Esophagus muscularis mucosa (tissue), 4 donors: ENCODE measurements at regions not wholly inside any gene's neighbourhood (a gene's known extent, or its start where the extent isn't known, plus 50 kb on each side); places are given as distances from the start of the nearest gene placed in this dataset.

ENCODE experiments used
- DNase-seq: peaks from one replicate; pipeline ENCODE4 v3.0.0-alpha.2; 2017; ENCODE audit errors: extremely low spot score
- H3K27ac ChIP-seq, 4 donors: fragments of 200-600 bp; sonication (generic); replicated peaks in 1 of 4; 1 replicate in 3 of 4; 2 replicates in 1 of 4; pipeline ENCODE4 v1.5.1; 2016 to 2019; ENCODE audit warnings: mild to moderate bottlenecking in 1 of 4
- H3K27me3 ChIP-seq, 4 donors: fragments of 200-600 bp; sonication (generic); one replicate each; pipeline versions ENCODE4 v1.5.1 to v1.6.0; 2016 to 2019
- H3K36me3 ChIP-seq, 4 donors: fragments of 200-600 bp; sonication (generic); one replicate each; pipeline ENCODE4 v1.5.1; 2016 to 2019
- H3K4me1 ChIP-seq, 4 donors: fragments of 200-600 bp; sonication (generic); one replicate each; pipeline ENCODE4 v1.5.1; 2016 to 2019
- H3K4me3 ChIP-seq, 4 donors: fragments of 200-600 bp; sonication (generic); 1 replicate in 2 of 4; 2 replicates in 2 of 4; pipeline ENCODE4 v1.5.1; 2016 to 2019; ENCODE audit warnings: mild to moderate bottlenecking in 4 of 4, moderate library complexity in 1 of 4
- H3K9me3 ChIP-seq, 4 donors: fragments of 200-600 bp; sonication (generic); 1 replicate in 3 of 4; 2 replicates in 1 of 4; pipeline ENCODE4 v1.5.1; 2016 to 2019
- CTCF ChIP-seq, 3 experiments: fragments of 200-600 bp in 2 of 3; fragments of 450-650 bp in 1 of 3; sonication (generic) in 2 of 3; IDR thresholded peaks; one replicate each; pipeline ENCODE4 v1.5.1; 2017 to 2019; ENCODE audit warnings: antibody characterized with exemption in 3 of 3, mild to moderate bottlenecking in 2 of 3, moderate library complexity in 1 of 3
- EP300 ChIP-seq: sonication (generic); formaldehyde crosslinking; IDR thresholded peaks from one replicate; pipeline ENCODE4 v1.6.1; 2017; ENCODE audit warnings: antibody characterized with exemption
- POLR2A ChIP-seq: fragments of 450-650 bp; IDR thresholded peaks from one replicate; pipeline ENCODE4 v1.6.1; 2017; ENCODE audit warnings: antibody characterized with exemption, moderate library complexity, mild to moderate bottlenecking, low read depth
- POLR2AphosphoS5 ChIP-seq, 2 donors: sonication (generic); formaldehyde crosslinking; IDR thresholded peaks; one replicate each; pipeline ENCODE4 v1.6.1; 2017; ENCODE audit warnings: antibody characterized with exemption in 2 of 2
- WGBS: methylation state at CpG from one replicate; pipeline ENCODE4 v1.1.5; 2018; 5-methylcytosine and 5-hydroxymethylcytosine counted together
- intact Hi-C: fragments of 100-400 bp; cut with DNase I; formaldehyde crosslinking; loops from one replicate; pipeline ENCODE4 v1.15.1; 2023

GRCh38 chr1:235018161-235018560 lies 110.5 kb downstream of the TOMM20 start:
- no peaks in the 10 kb centered on the region for H3K9me3 ChIP-seq
- DNase-seq: no peak
- peaks cover 0 to 17% (median 15%) of the 10 kb centered on the region in 4 donors for H3K4me1 ChIP-seq
- H3K27me3 ChIP-seq: no peaks in the 10 kb centered on the region
- 100% methylated on average over 1 of the region's 3 CpGs for WGBS
- H3K27ac ChIP-seq: no peak overlapping the region
- no peaks in the 10 kb centered on the region for H3K36me3 ChIP-seq
- no peak overlapping the region for H3K4me3 ChIP-seq
- intact Hi-C loops: no loop called here
- TF ChIP-seq POLR2A: no peak
- no peak for TF ChIP-seq EP300
- TF ChIP-seq CTCF (IDR thresholded peaks at IDR 0.05): no peak
- TF ChIP-seq POLR2AphosphoS5 (IDR thresholded peaks at IDR 0.05): no peak

GRCh38 chr1:235017719-235018118 lies 110.9 kb downstream of the TOMM20 start:
- intact Hi-C loops: no loop called here
- WGBS: 76% methylated on average over 2 of the region's 2 CpGs
- Histone ChIP-seq H3K27ac (no peak overlapping the region), H3K27me3 (no peaks in the 10 kb centered on the region), H3K9me3 (no peaks in the 10 kb centered on the region), H3K4me1 (peaks cover 0 to 20% (median 13%) of the 10 kb centered on the region in 4 donors), H3K4me3 (no peak overlapping the region), H3K36me3 (no peaks in the 10 kb centered on the region)
- no peak for DNase-seq
- TF ChIP-seq CTCF (IDR thresholded peaks at IDR 0.05) (no peak), POLR2A (no peak), POLR2AphosphoS5 (IDR thresholded peaks at IDR 0.05) (no peak)

- no peaks in the 10 kb centered on the region for H3K36me3 ChIP-seq
- H3K9me3 ChIP-seq: no peaks in the 10 kb centered on the region
- H3K27me3 ChIP-seq: no peaks in the 10 kb centered on the region
- H3K4me1 ChIP-seq: peaks cover 5 to 18% (median 8%) of the 10 kb centered on the region in 4 donors
- H3K27ac ChIP-seq: no peak overlapping the region
- H3K4me3 ChIP-seq: no peak overlapping the region
- 98% methylated on average over 4 of the region's 4 CpGs for WGBS
- intact Hi-C loops: no loop called here
- TF ChIP-seq POLR2A: no peak
- TF ChIP-seq POLR2AphosphoS5 (IDR thresholded peaks at IDR 0.05): no peak
- no peak for TF ChIP-seq CTCF (IDR thresholded peaks at IDR 0.05)
- no peak for TF ChIP-seq EP300
- DNase-seq: no peak
Observed at GRCh38 chr1:235017191-235017590, 111.4 kb downstream of the TOMM20 start.

GRCh38 chr1:235015291-235015985 lies 113.2 kb downstream of the TOMM20 start:
- no peak for DNase-seq
- Histone ChIP-seq H3K36me3 (no peaks in the 10 kb centered on the region), H3K4me1 (peaks cover 0 to 16% (median 7%) of the 10 kb centered on the region in 4 donors), H3K27me3 (no peaks in the 10 kb centered on the region), H3K27ac (no peak overlapping the region), H3K9me3 (no peaks in the 10 kb centered on the region), H3K4me3 (no peak overlapping the region)
- TF ChIP-seq POLR2A (no peak), CTCF (IDR thresholded peaks at IDR 0.05) (no peak), POLR2AphosphoS5 (IDR thresholded peaks at IDR 0.05) (no peak), EP300 (no peak)
- intact Hi-C loops: no loop called here
- 90% methylated on average over 6 of the region's 6 CpGs for WGBS

GRCh38 chr1:235014756-235015155 lies 113.9 kb downstream of the TOMM20 start:
- no peak for TF ChIP-seq POLR2AphosphoS5 (IDR thresholded peaks at IDR 0.05)
- TF ChIP-seq CTCF (IDR thresholded peaks at IDR 0.05): no peak
- no peak for TF ChIP-seq POLR2A
- TF ChIP-seq EP300: no peak
- Histone ChIP-seq H3K4me1 (peaks cover 0 to 16% (median 7%) of the 10 kb centered on the region in 4 donors), H3K27ac (no peak overlapping the region), H3K9me3 (no peaks in the 10 kb centered on the region), H3K36me3 (no peaks in the 10 kb centered on the region), H3K4me3 (no peak overlapping the region), H3K27me3 (no peaks in the 10 kb centered on the region)
- no peak for DNase-seq
- intact Hi-C loops: loop anchor here (5.0 kb wide), 1 partner anchor 53 kb away; no protein-coding TSS in a partner anchor
- 98% methylated on average over 2 of the region's 2 CpGs for WGBS
